ENCODE measurements at regions not wholly inside any gene's neighbourhood (a gene's known extent, or its start where the extent isn't known, plus 50 kb on each side); places are given as distances from the start of the nearest gene placed in this dataset.
"Not testable (repeated sequence)": the region's sequence is repeated elsewhere in the genome, so short reads cannot be mapped to it uniquely, and the experiment has no call there.

- no peak overlapping the region for H3K4me3 ChIP-seq
- H3K27ac ChIP-seq = no peak overlapping the region
- no peaks in the 10 kb centered on the region for H3K79me2 ChIP-seq (ENCODE audit: low read depth)
- no peaks in the 10 kb centered on the region for H3K36me3 ChIP-seq (ENCODE audit: low read depth)
- no peaks in the 10 kb centered on the region for H3K4me1 ChIP-seq (replicated peaks; ENCODE audit: insufficient read depth)
- no peaks in the 10 kb centered on the region for H4K20me1 ChIP-seq (ENCODE audit: insufficient read depth)
- no peaks in the 10 kb centered on the region for H3K9me2 ChIP-seq (ENCODE audit: insufficient read depth)
- DNase-seq = no peak
- no TSS peak for BruUV-seq (replicated peaks)
- no peaks in the 10 kb centered on the region for H3F3A ChIP-seq (ENCODE audit: insufficient read depth, low read depth)
- POLR2A ChIA-PET (ENCODE audit: unreplicated experiment) = no interaction called here
- H3K4me2 ChIP-seq = no peak overlapping the region
- CTCF ChIA-PET = no interaction called here
- no peaks in the 10 kb centered on the region for H3K9me3 ChIP-seq (ENCODE audit: insufficient read depth, low read depth)
- intact Hi-C loops (cut with micrococcal nuclease; ENCODE audit: unreplicated experiment) = no loop called here
- H2AFZ ChIP-seq = no peak overlapping the region
- no peaks in the 10 kb centered on the region for H3K27me3 ChIP-seq (ENCODE audit: insufficient read depth, low read depth)
- no peak for TF ChIP-seq EZH2 (IDR thresholded peaks at IDR 0.05; ENCODE audit: low read depth)
- TF ChIP-seq, protein P1, sequence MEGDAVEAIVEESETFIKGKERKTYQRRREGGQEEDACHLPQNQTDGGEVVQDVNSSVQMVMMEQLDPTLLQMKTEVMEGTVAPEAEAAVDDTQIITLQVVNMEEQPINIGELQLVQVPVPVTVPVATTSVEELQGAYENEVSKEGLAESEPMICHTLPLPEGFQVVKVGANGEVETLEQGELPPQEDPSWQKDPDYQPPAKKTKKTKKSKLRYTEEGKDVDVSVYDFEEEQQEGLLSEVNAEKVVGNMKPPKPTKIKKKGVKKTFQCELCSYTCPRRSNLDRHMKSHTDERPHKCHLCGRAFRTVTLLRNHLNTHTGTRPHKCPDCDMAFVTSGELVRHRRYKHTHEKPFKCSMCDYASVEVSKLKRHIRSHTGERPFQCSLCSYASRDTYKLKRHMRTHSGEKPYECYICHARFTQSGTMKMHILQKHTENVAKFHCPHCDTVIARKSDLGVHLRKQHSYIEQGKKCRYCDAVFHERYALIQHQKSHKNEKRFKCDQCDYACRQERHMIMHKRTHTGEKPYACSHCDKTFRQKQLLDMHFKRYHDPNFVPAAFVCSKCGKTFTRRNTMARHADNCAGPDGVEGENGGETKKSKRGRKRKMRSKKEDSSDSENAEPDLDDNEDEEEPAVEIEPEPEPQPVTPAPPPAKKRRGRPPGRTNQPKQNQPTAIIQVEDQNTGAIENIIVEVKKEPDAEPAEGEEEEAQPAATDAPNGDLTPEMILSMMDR (conservative IDR thresholded peaks at IDR 0.05) = no peak
Observed at GRCh38 chr5:86557920-86558319, 59.8 kb upstream of the COX7C start.

DNA sequence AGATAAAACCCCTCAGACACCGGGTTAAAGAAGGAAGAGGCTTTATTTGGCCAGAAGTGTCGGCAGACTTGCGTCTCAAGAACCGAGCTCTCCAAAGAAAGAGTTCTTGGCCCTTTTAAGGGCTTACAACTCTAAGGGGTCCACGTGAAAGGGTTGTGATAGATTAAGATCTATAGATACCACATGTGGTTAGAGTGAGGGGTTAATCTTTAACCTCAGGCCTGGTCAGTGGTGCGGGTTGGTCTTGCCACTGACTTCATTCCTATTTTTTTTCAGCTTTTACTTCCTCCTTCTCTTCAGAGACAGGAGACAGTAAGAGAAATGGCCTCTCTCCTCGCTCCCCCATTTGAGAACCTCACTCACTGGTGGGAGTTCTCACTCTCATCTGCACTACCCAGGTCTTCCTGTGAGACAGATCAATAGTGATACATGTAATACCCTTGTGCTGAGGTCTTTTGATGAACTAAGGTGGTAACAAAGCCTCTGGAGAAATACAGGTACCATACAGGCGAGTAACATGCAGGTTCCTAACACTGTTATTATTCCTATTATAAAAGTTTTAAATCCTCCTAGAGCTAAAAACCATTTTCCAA, 52.4 kb upstream of the COX7C start:
- H3K27ac ChIP-seq = no peak overlapping the region
- no peaks in the 10 kb centered on the region for H4K20me1 ChIP-seq (ENCODE audit: insufficient read depth)
- H3K9me2 ChIP-seq (ENCODE audit: insufficient read depth) = no peaks in the 10 kb centered on the region
- BruUV-seq (replicated peaks) = no TSS peak
- H3K4me2 ChIP-seq = no peak overlapping the region
- H3K9me3 ChIP-seq (ENCODE audit: insufficient read depth, low read depth) = no peaks in the 10 kb centered on the region
- no peak for DNase-seq
- H3K4me1 ChIP-seq (replicated peaks; ENCODE audit: insufficient read depth) = no peaks in the 10 kb centered on the region
- no peaks in the 10 kb centered on the region for H3K27me3 ChIP-seq (ENCODE audit: insufficient read depth, low read depth)
- no peaks in the 10 kb centered on the region for H3K79me2 ChIP-seq (ENCODE audit: low read depth)
- no peak overlapping the region for H3K4me3 ChIP-seq
- no peaks in the 10 kb centered on the region for H3F3A ChIP-seq (ENCODE audit: insufficient read depth, low read depth)
- TF ChIP-seq EZH2 (IDR thresholded peaks at IDR 0.05; ENCODE audit: low read depth) = no peak
- TF ChIP-seq, protein P1 (conservative IDR thresholded peaks at IDR 0.05) = no peak
- POLR2A ChIA-PET (ENCODE audit: unreplicated experiment) = no interaction called here
- no peak overlapping the region for H2AFZ ChIP-seq
- intact Hi-C loops (cut with micrococcal nuclease; ENCODE audit: unreplicated experiment) = no loop called here
- CTCF ChIA-PET = interaction anchor here (0.6 kb wide), 1 partner anchor 660 kb away, joined by 4 read pairs; no protein-coding TSS in a partner anchor
- H3K36me3 ChIP-seq (ENCODE audit: low read depth) = no peaks in the 10 kb centered on the region

GRCh38 chr5:86566030-86566429, 51.7 kb upstream of the COX7C start:
- intact Hi-C loops (cut with micrococcal nuclease; ENCODE audit: unreplicated experiment) = not testable (repeated sequence)

More at GRCh38 chr5:86566030-86566429, 51.7 kb upstream of the COX7C start:
- H3K9me2 ChIP-seq (ENCODE audit: insufficient read depth); H3K4me3 ChIP-seq; H3K9me3 ChIP-seq (ENCODE audit: insufficient read depth, low read depth); H3K4me2 ChIP-seq; H3K27me3 ChIP-seq (ENCODE audit: insufficient read depth, low read depth); H3K27ac ChIP-seq; CTCF ChIA-PET; POLR2A ChIA-PET (ENCODE audit: unreplicated experiment); BruUV-seq (replicated peaks); H3K36me3 ChIP-seq (ENCODE audit: low read depth); H3F3A ChIP-seq (ENCODE audit: insufficient read depth, low read depth); H3K4me1 ChIP-seq (replicated peaks; ENCODE audit: insufficient read depth); H4K20me1 ChIP-seq (ENCODE audit: insufficient read depth); H2AFZ ChIP-seq; H3K79me2 ChIP-seq (ENCODE audit: low read depth); DNase-seq: not testable (repeated sequence)
